ENCODE measurements at regions not wholly inside any gene's neighbourhood (a gene's known extent, or its start where the extent isn't known, plus 50 kb on each side); places are given as distances from the start of the nearest gene placed in this dataset.

- H3K27ac ChIP-seq, result no peak overlapping the region
- no peaks in the 10 kb centered on the region for H3K27me3 ChIP-seq
- no peaks in the 10 kb centered on the region for H3K4me1 ChIP-seq
- H3K36me3 ChIP-seq, result no peaks in the 10 kb centered on the region
- H3K9me3 ChIP-seq, result no peaks in the 10 kb centered on the region
- DNase-seq, result no peak
- TF ChIP-seq, protein P1, sequence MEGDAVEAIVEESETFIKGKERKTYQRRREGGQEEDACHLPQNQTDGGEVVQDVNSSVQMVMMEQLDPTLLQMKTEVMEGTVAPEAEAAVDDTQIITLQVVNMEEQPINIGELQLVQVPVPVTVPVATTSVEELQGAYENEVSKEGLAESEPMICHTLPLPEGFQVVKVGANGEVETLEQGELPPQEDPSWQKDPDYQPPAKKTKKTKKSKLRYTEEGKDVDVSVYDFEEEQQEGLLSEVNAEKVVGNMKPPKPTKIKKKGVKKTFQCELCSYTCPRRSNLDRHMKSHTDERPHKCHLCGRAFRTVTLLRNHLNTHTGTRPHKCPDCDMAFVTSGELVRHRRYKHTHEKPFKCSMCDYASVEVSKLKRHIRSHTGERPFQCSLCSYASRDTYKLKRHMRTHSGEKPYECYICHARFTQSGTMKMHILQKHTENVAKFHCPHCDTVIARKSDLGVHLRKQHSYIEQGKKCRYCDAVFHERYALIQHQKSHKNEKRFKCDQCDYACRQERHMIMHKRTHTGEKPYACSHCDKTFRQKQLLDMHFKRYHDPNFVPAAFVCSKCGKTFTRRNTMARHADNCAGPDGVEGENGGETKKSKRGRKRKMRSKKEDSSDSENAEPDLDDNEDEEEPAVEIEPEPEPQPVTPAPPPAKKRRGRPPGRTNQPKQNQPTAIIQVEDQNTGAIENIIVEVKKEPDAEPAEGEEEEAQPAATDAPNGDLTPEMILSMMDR (IDR thresholded peaks at IDR 0.05), result no peak
- no peak for TF ChIP-seq POLR2A (IDR thresholded peaks at IDR 0.05)
- H3K4me3 ChIP-seq, result no peak overlapping the region
These were observed 231.0 kb upstream of the EEF2KMT start for GRCh38 chr16:5328546-5328945.

DNA sequence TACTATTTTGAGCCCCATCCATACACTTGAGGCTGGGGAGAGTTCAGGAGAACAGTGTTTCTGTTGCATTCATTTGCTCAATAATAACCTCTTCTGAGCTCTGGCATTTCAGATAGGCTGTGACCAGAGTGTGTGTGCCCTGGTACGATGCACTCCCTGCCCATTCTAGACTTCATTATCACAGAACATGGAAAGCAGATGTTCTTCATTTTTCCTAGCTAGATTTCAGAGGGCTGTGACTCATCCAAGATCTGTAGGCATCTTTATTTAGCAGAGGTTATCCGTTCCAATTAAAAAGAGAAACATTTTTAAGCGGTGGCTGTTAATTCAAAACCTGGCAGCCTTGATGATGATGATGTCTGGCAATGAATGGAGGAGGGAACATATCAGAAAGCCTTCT is 228.8 kb upstream of the EEF2KMT start:
- Histone ChIP-seq H3K36me3 (no peaks in the 10 kb centered on the region), H3K4me3 (no peak overlapping the region), H3K4me1 (no peaks in the 10 kb centered on the region), H3K9me3 (no peaks in the 10 kb centered on the region), H3K27ac (no peak overlapping the region), H3K27me3 (no peaks in the 10 kb centered on the region)
- TF ChIP-seq POLR2A (IDR thresholded peaks at IDR 0.05), result no peak
- no peak for DNase-seq

- DNase-seq, result no peak
- no peaks in the 10 kb centered on the region for H3K9me3 ChIP-seq
- no peaks in the 10 kb centered on the region for H3K36me3 ChIP-seq
- H3K27me3 ChIP-seq, result no peaks in the 10 kb centered on the region
- no peak overlapping the region for H3K4me3 ChIP-seq
- TF ChIP-seq POLR2A (IDR thresholded peaks at IDR 0.05), result no peak
- TF ChIP-seq, protein P1 (IDR thresholded peaks at IDR 0.05), result no peak
- no peaks in the 10 kb centered on the region for H3K4me1 ChIP-seq
- H3K27ac ChIP-seq, result no peak overlapping the region
These were observed 228.3 kb upstream of the EEF2KMT start for GRCh38 chr16:5325932-5326331.

DNA sequence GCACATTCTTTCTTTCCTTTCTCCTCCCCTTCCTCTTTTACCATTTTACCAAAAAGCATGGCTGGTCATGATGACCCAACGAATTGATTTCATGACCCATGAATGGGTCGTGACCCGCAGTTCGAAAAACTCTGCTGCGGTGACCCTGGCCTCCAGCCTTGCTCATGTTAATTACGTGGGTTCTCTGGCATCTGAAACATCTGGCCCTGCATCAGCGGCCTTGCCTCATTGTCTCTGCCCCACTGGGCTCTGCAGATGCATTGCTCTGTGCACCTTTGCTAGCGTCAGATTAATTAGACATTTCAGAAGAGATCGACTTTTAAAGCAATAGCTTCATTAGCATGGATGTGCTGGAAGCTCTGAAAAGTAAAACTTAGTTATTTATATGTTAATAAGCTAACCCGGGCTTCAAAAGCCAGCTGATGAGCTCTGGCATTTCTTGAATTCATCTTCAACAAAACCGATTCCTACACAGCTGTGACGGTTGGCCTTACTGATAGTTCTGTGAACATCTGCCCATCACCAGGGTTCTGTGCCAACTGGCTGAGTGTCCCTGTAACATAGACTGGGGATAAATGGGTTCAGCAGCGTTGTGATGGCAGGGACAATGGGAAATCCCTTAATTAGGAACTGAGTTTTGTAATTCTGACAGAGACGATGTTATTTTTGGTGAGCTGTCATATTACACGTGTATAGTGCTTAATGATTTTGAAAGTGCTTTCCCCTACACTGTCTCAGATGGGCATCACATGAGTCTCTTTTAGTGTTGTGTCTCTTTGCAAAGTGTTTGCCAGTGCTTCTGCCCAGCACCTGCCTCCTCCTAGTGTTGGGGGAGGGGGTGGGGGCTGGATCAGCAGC is 225.9 kb upstream of the EEF2KMT start:
- Histone ChIP-seq H3K27ac (no peak overlapping the region), H3K4me1 (no peaks in the 10 kb centered on the region), H3K27me3 (no peaks in the 10 kb centered on the region), H3K9me3 (no peaks in the 10 kb centered on the region), H3K4me3 (no peak overlapping the region), H3K36me3 (no peaks in the 10 kb centered on the region)
- TF ChIP-seq POLR2A (IDR thresholded peaks at IDR 0.05), result no peak
- TF ChIP-seq, protein P1 (IDR thresholded peaks at IDR 0.05), result no peak
- no peak for DNase-seq

DNA sequence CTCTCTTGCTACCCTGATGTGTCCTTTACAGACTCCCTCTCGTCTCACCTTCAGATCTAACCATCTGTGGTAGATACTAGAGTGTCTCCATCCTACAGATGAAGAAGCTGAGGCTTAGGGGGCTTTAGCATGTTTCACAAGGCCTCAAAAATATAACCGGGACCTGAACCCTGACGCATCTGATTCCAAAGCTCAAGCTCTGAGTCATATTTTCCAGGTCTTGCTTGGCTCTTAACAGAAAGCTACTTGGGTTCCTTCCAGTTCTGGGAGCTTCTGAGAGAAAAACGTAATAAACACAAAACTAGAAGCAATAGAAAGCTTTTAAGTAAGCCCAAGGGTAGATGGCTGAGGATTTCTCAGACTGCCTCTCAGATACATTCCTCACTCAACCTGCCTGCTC is 224.3 kb upstream of the EEF2KMT start:
- no peaks in the 10 kb centered on the region for H3K36me3 ChIP-seq
- no peak overlapping the region for H3K27ac ChIP-seq
- TF ChIP-seq POLR2A (IDR thresholded peaks at IDR 0.05), result no peak
- TF ChIP-seq, protein P1 (IDR thresholded peaks at IDR 0.05), result no peak
- no peak overlapping the region for H3K4me3 ChIP-seq
- no peaks in the 10 kb centered on the region for H3K9me3 ChIP-seq
- DNase-seq, result no peak
- H3K4me1 ChIP-seq, result no peaks in the 10 kb centered on the region
- H3K27me3 ChIP-seq, result no peaks in the 10 kb centered on the region

GRCh38 chr16:5319799-5320198 is 222.2 kb upstream of the EEF2KMT start:
- no peaks in the 10 kb centered on the region for H3K27me3 ChIP-seq
- no peaks in the 10 kb centered on the region for H3K9me3 ChIP-seq
- no peak overlapping the region for H3K27ac ChIP-seq
- TF ChIP-seq POLR2A (IDR thresholded peaks at IDR 0.05), result no peak
- H3K4me3 ChIP-seq, result no peak overlapping the region
- H3K36me3 ChIP-seq, result no peaks in the 10 kb centered on the region
- DNase-seq, result no peak
- H3K4me1 ChIP-seq, result no peaks in the 10 kb centered on the region
